GM19238 (cell line): ENCODE measurements at regions not wholly inside any gene's neighbourhood (a gene's known extent, or its start where the extent isn't known, plus 50 kb on each side); places are given as distances from the start of the nearest gene placed in this dataset.

Experiments used
- DNase-seq: peaks from one replicate; pipeline ENCODE4 v3.0.0; 2011; ENCODE audit warnings: low spot score; ENCODE audit not compliant: insufficient read length

GRCh38 chr5:159453209-159453608 is 122.9 kb upstream of the IL12B start:
- DNase-seq = no peak

GRCh38 chr5:159456261-159456660 is 126.0 kb upstream of the IL12B start:
- DNase-seq = no peak

DNA sequence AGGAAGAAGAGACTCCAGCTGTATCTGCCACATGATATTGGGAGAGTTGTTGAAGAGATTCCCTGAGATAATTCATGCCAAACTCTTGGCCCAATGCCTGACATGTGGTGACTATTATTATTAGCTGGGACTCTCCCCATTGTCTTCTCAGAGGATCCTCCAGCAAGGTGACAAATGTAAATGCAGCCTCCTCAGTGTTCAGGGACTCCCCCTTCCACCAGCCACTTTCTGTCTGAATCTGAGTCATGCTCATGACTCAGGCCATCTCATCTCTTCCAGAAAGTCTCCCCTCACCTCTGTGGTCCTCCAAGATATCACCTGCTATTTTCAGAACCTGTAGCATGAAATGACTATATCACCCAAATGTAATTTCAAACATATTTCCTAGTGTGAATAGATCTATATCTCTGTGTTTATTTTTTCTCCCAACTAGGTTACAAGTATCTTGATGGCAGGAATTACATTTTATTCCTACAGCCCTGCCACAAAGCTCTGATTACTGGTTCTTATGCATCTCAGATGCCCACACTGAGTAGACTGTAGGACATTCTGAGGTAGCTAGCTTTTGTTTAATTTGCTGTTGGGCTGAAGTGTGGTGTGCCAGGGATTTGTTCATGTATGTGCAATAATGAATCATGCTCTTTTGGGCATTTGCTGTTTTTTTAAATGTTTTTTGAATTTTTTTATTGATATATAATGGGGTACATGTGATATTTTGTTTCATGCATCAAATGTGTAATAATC is 126.6 kb upstream of the IL12B start:
- peak; percentile 57 for DNase-seq

GRCh38 chr5:159458217-159458711 is 128.0 kb upstream of the IL12B start:
- no peak for DNase-seq

DNA sequence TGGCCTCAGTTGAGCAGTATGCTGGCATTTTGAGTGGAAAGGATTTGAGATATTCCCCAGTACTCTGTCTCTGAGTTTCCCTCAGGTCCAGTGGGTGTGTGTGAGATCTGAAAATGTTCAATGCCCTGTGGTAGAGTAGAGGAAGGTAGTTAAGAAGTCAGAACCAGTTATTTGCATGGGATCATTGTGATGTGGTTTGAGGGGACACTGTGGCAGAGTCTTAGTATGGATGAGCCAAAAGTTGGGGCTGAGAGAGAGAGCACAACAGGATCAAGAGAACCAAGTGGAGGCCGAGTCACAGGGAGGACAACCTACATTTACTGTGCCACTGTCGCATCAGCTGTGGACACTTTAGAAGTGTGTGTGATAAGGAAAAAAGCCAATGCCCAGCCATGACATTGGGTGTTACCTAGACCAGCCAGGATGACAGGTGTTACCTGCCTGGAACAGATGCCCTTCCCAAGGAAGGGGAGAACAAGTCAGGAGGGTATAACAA is 128.9 kb upstream of the IL12B start:
- DNase-seq = no peak

DNA sequence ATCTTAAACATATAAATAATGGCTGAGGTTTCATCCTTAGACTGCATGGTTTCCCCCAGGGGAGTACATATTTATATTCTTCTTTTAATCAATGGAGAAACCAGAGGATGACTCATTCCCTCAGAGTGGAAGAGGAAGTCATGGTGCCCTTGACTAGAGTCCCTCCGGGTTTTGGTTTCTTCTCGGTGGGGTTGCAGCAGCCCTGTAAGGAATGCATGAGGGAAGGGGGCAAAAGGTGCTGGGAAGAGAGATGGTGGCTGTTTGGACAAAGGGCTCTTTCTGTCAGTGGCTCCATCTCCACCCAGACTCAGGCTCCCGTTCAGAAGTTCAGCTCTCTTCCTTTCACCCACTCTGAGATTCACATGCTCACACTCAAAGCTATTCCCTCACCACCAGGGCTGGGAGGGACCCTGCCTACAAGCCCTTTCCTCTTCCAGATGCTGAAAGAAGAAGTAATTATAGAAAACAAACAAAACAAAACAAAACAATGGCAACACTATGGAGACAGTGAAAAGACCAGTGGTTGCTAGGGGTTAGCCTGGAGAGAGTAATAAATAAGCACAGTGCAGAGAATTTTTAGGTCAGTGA is 129.8 kb upstream of the IL12B start:
- no peak for DNase-seq

GRCh38 chr5:159463590-159464321 is 133.5 kb upstream of the IL12B start:
- no peak for DNase-seq

- no peak for DNase-seq
Observed at GRCh38 chr5:159465604-159466003, 135.3 kb upstream of the IL12B start.

- DNase-seq = no peak
Observed at GRCh38 chr5:159467666-159468065, 137.4 kb upstream of the IL12B start.

DNA sequence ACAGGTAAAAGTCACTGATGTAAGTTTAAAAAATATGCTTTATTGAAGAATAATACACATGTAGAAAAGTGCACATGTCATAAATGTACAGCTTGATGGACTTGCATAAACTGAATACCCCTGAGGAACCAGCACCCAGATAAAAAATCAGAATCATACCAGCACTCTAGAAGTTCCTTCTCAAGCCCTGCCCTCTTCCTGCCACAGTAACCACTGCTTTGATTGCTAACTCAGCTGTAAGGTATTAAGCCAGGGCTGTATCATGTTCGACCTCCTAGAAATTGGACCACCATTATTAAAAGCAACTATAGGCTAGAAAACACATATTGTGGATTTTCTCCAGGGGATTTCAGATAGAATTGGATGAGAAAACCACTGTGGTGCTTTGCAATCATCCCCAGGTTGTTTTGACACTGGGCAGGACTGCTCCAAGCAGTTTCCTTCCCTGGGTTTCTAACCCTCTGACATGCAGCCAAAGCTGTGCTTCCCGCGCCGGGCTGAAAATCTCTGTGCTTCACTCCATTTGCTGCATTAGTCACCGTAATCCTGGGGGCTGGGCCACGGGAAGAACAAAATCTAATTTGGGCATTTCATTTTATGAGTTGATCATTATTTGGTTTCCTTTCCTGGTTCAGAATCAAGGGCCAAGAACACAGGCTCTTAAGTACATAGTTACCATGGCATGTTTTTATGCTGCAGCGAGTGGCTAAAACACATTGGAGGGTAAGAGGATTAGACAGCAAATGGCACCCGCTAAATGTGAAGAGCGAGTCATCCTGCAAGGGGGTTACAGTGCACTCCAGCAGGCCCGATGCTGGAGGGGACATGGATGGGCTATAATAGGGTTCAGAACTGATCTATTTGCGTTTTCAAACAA is 139.4 kb upstream of the IL12B start:
- DNase-seq = no peak

GRCh38 chr5:159471904-159472303 is 141.6 kb upstream of the IL12B start:
- no peak for DNase-seq

DNA sequence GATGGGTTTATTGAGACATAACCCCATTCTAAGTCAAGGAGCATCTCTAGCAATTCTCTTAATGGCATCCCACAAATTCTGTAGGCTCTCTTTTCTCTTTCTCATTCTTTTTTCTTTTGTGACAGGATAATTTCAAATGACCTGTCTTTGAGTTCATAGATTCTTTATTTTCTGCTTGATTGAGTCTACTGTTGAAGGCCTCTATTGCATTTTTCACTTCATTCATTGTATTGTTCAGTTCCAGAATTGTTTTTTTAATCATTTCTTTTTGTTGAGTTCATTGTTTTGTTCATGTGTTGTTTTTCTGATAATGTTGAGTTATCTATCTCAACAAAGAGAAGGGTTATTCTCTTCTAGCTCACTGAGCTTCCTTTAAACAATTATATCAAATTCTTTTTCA is 144.7 kb upstream of the IL12B start:
- no peak for DNase-seq

DNA sequence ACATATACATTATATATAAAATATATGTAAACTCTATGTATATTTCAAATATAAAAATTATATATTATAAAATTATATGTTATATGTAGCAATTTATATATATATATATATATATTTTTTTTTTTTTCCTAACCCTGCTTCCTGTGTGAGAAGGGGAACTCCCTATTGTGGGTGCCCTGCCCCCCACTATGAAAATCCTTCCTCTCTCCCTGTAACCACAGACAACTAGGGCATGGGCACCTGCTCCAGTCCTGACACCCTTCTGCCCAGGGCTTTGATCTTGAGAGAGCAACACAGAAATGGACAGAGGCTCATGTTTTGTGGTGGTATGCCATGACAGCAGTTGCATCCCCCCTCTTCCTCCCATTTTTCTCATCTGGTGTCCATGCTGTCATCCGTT is 148.7 kb upstream of the IL12B start:
- no peak for DNase-seq

- DNase-seq = no peak
Observed at GRCh38 chr5:159480849-159481248, 150.6 kb upstream of the IL12B start.

DNA sequence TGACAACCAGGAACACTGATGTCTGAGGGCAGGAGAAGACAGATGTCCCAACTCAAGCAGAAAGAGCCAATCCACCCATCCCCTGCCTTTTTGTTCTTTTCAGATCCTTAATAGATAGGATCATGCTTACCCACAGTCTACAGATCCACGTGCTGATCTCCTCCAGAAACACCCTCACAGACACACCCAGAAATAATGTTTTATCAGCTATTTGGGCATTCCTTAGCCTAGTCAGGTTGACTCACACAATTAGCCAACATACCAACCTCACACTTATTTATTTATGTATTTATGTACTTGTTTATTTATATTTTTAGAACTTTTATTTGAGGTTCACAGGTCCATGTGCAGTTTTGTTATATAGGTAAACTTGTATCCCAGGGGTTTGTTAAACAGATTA is 151.5 kb upstream of the IL12B start:
- no peak for DNase-seq

DNA sequence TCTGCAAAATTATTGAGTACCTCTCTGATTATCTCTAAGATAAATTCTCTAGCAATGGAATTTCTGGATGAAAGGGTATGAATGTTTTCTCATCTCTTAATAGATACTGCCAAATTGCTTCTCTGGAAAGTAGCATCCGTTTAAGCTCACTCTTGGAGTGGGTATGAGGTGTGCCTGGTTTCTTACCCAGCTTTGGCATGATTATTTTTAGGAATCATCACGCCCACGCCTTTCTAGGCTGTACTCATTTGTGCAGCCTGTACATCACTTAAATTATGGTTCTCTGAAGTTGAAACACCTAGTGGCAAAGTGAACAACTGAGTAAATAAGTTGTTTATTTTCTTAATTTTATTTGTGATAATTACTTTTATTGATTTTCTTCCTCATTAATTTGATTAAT is 156.5 kb upstream of the IL12B start:
- DNase-seq = no peak

DNA sequence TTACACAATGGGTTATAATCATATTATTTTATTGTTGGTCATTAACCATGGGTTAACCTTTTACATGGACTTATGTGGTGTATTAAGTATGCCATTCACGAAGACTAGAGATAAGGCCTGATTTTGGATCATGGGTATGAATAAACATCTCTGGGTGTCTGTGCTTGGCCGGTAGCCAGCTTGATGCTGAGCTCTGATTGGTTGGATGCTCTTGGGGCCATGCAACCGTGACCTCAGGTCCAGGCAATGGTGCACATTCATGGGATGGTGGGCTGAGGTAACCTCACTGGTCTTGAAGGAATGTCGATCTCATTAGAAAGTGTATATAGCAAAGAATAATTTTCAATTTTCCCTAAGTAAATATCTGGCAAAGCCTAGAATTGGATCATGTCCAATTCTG is 158.2 kb upstream of the IL12B start:
- no peak for DNase-seq

DNA sequence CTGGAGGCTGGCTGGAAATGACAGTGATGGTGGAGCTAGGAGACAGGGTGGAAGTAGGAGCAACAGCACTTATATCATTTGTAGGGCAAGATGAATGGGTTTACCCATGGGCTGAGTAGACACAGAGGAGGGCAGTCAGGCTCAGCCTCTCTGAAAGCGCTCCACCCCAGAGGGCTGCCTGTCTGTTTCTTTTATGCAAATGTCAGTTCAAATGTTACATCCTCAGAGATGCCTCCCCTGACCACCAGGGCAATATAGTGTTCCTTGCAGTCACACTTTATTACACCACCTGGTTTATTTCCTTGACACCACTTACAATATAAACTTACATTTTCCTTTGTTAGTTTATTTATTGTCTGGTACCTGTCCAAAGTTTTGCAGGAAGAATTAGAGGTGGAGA is 159.5 kb upstream of the IL12B start:
- no peak for DNase-seq

- no peak for DNase-seq
Observed at GRCh38 chr5:159490507-159490906, 160.2 kb upstream of the IL12B start.

GRCh38 chr5:159493696-159494095 is 163.4 kb upstream of the IL12B start:
- no peak for DNase-seq

DNA sequence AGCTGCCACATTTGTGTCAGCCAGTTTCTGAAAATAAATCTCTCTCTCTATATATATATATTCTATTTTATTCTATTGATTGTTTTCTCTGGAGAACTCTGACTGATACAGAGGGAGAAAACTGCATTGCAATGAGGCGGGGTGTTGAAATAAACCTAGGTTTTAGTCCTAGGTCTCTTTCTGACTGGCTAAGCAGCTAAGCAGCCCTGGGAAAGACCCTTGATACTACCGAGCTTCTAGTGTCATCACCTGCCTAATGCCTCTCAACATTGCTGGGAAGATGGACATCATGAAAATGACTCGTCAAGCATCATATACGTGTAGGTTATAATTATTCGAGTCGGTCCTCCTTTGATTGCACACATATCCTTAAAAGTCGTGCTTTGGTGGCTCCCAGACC is 166.5 kb upstream of the IL12B start:
- DNase-seq = no peak
